ENCODE measurements at regions not wholly inside any gene's neighbourhood (a gene's known extent, or its start where the extent isn't known, plus 50 kb on each side); places are given as distances from the start of the nearest gene placed in this dataset.

DNA sequence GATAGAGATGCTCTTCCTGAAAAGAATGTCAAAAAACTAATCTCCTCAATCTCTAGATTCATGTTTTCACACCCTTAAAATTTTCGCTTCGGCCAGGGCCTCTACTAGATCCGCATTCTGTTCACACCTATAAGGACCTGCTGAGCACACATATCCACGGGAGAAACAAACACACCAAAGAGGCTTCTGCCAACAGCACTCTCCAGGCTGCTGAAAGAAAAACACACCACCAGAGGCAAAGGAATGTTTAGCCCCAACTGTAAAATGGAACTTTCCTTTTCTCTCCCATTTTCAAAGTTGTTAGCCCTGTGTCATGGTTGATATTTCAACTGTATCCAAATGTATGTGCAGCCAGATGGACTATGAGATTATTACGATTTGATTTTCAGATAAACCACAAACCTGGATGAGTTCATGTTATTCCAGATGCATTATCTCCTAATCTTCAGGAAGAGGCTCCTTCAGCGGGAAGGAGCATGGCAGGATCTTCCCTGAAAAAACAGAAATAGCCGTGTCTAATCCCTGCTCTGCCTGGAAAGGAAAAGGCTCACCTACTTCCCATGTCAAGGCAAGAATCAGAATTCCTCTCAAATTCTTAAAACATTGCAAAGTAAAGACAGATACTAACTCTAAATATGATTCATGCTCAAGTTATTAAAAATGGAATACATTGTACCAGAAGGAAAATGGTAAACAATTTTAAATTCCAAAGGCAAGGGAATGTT, 442.7 kb upstream of the NR2F2 start:
- FAIRE-seq (no peak), DNase-seq (ENCODE audit: low spot score in 2 of 2) (no peak)

DNA sequence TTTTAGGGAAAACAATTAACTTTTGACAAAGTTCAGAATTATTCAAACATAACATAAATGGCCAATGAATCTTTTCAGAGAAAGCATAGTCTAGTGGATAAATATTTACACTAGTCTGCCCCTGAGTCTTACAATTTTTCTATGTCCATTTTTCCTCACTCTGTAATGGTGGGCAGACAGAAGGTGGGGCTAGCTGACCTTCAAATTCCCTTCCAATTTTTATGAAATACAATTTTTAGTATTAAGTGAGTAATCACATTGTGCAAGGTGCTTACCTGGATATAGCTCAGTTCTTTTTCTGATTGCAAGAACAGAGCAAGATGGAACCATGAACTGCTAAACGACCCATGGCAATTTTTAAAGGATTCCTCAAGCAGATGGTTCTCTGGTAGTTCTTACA, 441.7 kb upstream of the NR2F2 start:
- no peak for FAIRE-seq
- no peak for DNase-seq (ENCODE audit: low spot score in 2 of 2)

DNA sequence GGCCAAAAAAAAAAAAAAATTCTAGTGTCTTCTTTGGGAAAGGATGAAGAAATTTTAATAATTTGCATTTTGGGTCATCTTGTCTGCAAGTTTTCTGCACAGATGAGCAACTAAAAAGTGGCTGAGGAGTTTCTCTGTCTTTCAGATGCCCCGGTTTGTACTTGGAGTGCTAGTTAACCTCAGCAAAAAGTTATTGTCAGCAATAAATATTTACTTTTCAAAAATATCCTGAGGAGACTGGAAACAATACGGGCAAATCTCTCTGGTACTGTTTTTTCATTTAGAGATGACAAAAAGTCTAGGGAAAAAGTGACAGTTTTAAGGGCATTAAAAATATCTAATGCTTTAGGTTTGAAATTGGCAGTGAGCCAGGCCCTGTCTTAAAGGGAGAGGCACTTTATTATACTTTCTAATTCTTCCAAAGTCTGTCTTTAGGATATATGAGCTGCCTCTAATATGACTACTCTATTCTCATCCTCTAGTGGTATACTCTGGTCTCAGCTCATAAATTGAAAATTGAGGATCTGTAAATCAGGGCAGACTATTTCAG, 436.0 kb upstream of the NR2F2 start:
- no peak for DNase-seq (ENCODE audit: low spot score in 2 of 2)
- FAIRE-seq: no peak

DNA sequence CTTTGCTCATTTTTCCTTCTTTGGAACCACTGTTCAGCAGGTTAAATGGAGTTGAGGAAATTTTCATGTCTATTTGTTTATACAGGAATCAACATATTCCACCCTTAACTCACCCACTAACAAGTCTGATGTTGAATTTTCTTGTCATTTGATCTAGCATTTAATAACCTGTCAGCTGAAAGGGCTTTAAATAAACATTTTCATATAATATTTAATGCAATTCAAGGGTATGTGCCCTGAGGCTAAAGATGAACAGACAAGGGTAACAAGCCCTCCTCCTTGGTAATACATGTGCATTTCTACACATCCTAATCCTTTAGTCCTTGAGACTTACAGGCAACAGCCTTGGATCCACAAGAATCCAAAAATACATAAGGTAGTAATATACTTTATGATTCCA, 435.0 kb upstream of the NR2F2 start:
- no peak for FAIRE-seq
- DNase-seq (ENCODE audit: low spot score in 2 of 2): no peak

DNA sequence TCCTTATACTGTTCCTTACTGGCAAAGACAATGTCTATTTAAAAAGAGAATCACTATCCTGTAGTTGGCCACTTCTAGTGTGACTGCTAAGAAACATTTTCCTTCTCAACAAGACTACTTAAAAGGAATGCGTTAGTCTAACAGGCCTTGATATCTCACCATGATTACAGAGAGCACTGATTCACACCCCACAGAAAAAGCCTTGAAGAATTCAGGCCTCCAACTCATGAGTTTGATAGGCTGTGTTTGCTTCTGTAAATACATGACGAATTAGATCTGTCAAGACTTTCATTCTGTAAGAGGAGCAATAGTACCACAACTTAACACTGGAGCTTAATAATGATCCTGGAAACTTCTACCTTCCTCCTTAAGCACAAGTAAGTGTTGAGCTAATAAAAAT, 432.8 kb upstream of the NR2F2 start:
- FAIRE-seq: no peak
- DNase-seq (ENCODE audit: low spot score in 2 of 2): no peak

DNA sequence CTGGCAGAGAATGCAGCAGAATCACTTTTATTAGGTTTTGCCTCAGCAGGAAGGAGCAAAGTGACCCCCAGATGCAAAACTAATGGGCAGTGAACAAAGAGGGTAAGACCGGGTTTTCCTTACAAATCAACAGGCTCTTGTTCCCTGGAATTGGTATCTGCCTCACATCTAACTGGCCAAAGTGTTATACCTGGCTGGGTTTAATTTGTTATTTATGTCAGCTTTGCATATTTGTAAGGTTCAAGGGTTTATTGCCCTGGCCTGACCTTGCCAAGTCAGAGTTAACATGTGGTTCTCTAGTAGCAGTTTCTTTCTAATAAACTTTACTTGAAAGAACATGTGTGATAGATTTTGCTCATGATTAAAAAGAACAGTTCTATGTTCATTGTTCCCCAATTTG, 431.7 kb upstream of the NR2F2 start:
- no peak for FAIRE-seq

DNA sequence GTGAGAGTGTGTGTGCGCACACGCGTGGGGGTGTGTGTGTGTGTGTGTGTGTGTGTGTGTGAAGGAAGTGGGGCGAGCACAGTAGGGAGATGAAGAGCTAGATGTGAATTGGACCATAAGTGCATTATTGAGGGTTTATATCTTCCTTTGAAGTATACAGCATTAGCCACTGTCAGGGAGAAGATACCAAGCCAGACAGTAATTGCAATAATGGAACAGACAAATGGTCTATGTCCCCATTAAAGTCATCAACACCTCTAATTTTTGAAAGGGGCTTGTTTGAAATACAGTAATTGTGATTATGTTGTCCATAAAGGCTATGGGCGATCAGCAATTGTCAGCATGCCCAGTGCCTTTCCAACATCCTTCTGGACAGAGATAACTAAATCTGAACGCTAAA, 429.2 kb upstream of the NR2F2 start:
- FAIRE-seq (no peak), DNase-seq (ENCODE audit: low spot score in 2 of 2) (no peak)

More for the DNA sequence above, 431.7 kb upstream of the NR2F2 start:
- DNase-seq (ENCODE audit: low spot score in 2 of 2): no peak

DNA sequence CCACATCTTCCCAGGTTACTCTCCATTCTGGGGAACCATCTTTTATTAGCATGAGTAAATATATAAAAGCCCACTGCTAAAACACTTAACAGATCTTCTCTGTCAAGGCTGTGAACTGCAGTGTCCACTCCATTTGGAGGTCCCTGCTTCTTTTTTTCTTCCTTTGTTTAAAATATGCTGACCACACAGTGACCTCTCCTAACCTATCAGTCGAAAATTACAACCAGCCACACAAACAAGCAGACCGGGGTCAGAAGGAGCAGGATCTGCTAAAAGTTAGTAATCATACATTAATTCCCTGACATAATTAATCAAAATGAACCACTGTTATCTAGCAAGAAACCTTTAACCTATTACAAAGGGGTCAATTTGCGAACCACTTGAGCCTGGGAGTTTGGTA, 427.9 kb upstream of the NR2F2 start:
- no peak for DNase-seq (ENCODE audit: low spot score in 2 of 2)
- no peak for FAIRE-seq

DNA sequence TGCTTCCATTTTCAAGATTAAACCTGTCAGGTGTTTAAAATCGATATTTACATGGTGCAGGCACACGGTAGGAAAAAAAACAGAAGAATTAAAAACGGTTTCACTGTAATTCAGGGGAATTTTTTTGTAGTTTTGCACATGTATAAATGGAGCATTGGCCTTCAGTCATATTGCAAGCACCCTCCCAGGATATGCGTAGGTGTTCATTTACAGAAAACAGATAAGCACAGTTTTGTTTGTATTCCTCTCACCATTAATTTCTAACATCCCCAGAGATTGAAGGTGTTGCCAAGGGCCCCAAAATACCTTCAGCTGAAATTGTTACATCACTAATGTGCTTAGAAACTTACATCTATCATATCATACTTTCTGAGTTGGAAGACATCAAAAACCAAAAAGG, 427.1 kb upstream of the NR2F2 start:
- no peak for DNase-seq (ENCODE audit: low spot score in 2 of 2)
- FAIRE-seq: no peak

DNA sequence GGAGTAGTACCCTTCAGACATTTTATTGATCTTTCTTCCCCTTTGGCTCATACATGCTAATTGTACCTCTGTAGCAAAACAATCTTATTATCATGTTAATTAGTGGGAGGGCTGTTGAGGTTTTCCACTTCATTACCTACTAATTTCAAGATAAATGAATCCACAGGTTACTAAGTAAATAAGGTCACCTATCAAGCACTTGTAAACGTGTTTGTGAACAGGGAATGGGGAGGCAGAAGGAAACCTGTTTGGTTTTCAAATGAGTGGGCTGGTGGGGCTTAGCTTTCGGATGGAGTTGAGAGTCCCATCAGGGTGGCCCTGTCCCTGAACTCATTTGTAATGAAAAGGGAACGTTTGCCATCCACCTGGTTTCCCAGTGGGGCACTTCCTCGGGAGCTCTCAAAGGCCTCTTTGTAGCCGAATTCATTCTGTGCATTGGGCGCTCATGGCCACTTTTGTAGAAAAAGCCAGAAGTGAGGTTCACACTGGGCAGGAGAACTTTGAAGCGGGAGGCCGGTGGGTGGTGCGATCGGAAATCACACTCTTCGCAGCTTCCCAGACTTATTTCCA, 419.8 kb upstream of the NR2F2 start:
- no peak for DNase-seq (ENCODE audit: low spot score in 2 of 2)
- FAIRE-seq: no peak

DNA sequence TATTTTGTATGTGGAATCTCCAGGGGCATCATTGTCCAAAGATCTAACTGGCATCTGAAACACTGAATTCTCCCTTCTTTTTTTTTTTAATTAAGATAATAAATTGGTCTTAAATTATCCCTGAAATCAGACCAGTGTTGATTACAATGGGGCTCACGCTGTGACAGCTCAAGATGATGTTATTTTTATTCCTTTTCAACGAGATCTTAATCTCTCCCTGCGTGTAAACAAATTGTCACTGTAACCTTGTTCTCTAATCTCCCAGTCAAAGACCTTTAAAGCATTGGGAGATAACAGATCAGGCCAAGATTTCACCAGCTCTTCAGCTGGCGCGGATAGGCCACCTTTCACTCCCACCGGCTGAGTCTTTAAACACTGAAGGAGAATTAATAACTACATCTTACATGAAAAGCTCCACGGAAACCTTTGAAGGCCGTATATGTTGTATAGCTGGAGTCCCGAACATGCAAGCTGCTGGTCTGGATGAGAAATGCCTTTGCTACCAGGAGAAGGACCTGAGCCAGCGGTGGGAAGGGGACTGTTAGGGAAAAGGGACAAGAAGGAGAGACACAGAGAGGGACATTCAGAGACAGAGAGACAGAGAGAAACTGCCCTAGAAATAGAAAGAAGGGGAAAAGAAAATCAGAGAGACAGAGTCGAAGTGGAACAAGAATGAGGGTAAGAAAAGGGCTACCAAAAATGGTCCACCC, 418.8 kb upstream of the NR2F2 start:
- no peak for FAIRE-seq
- DNase-seq (ENCODE audit: low spot score in 2 of 2): no peak

DNA sequence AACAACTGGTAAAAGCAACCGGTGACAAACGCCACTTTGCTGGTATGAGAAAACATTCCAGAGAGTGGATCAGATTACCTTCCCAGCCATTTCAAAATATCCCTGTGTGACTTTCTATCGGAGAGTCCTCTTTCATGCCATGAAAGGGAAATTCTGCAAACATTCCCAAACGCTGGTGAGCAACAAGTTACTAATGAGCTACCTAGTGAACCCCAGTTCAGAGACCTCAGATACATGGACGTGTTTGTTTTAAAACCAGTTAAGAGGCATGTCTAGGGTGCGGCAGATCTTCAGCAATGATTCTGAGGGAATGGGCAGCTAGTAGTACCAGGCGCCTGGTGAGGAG, 418.2 kb upstream of the NR2F2 start:
- FAIRE-seq (no peak), DNase-seq (ENCODE audit: low spot score in 2 of 2) (no peak)

DNA sequence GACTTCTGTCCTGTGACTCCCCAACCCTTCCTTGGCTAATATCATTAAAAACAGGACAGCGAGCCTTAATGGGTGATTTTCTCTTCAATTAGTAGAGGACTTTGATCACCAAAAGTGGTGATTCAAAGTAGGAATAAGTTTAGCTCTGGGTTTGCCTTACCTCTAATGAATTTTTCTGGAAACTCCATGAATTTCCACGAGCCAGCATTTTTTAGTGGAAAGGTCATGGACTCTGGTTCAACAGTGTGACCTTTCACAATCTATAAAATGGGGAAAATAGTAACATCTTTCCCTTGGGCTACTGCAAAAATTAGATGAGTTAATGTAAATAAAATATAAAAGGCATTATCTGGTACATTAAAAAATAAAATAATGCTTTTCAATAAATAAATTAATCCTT, 417.8 kb upstream of the NR2F2 start:
- no peak for DNase-seq (ENCODE audit: low spot score in 2 of 2)

DNA sequence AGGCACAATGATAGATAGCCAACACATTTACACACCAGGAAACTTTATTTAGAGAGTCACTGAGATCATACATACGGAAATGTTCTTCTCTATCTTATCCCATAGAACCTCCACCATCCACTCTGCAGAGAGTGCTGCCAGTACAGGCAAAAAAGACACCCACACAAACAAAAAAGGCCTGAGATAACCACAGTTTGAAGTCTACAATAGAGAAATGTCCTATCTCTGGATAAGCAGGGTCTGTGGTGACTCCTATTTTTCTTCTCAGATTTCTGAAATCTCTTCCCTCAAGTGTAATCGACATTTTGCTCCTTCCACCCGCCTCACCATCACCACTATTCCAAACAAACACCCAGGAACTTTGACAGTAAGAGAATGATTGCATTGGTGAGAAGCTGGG, 413.9 kb upstream of the NR2F2 start:
- FAIRE-seq: no peak

More for the DNA sequence above, 417.8 kb upstream of the NR2F2 start:
- no peak for FAIRE-seq

DNA sequence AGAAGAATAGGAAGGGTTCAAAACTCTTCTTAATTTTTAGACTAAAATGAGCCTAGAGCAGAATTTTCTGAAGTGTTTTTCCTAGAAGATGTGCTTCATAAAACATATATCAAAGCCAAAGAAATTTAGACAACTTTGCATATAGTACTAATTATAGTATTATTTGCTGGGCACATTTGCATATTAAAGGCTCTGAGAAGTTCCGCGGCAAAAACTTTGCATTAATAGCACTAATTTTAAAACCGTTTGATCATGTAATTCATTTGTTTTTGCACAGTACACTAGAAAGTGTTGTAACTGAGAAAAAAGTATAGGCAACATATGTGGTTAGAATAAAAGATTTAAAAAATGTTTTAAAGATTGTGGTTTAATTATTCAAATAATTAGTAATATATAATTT, 412.0 kb upstream of the NR2F2 start:
- FAIRE-seq: no peak
- DNase-seq (ENCODE audit: low spot score in 2 of 2): no peak

More for the DNA sequence above, 413.9 kb upstream of the NR2F2 start:
- no peak for DNase-seq (ENCODE audit: low spot score in 2 of 2)

DNA sequence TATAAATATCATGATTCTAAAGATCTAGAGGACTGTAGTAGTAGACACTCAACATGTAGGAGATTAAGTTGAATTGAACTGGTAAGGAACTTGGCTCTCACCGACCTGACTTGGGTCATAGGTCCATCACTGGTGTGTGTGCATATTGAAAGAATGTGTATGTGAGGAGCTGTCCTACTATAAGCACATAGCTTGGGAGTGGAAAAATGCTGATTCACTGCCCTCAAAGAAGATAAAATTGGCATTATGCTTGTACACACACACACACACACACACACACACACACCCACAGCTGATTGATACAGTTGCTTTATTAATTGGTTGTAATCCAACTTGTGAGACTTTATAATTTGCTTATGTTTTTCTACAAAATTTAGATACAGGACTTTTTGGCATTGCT, 411.0 kb upstream of the NR2F2 start:
- no peak for DNase-seq (ENCODE audit: low spot score in 2 of 2)
- no peak for FAIRE-seq

DNA sequence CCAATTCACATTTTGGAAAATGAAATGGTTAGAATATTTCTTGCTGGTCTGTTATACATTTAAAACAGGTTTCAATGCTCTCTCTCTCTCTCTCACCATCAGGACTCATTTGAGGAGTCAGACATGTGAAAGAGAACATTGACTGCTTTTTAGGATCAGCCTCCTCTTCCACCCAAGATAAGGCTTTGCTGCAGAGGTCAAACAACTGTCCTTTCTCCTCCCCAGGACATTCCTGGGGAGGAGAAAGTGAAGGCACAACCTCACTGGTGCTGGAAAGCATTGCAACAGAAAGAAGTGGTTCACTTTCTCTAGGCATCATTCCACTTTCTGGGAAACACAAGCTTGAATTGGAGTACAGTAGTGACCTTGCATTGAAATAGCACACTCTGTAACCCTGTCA, 409.1 kb upstream of the NR2F2 start:
- DNase-seq (ENCODE audit: low spot score in 2 of 2) (no peak), FAIRE-seq (no peak)

DNA sequence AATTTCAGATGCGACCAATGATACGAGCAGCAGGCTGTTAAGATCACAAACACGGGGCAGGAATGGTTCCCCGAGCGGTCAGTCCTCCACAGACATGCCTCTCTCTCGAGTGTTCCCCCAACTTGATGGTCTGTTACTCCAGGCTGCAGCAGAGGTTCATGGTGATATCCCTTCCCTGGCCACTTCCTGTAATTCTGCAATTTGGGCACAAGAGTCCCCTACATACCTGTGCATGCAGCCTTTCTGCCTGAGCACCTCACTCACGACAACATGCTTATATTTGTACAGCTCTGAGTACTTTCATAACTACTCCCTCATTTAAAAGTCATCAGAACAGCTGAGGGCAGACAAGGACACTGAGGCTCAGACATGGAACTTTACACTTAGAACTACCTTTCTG, 408.1 kb upstream of the NR2F2 start:
- DNase-seq (ENCODE audit: low spot score in 2 of 2) (no peak), FAIRE-seq (no peak)

DNA sequence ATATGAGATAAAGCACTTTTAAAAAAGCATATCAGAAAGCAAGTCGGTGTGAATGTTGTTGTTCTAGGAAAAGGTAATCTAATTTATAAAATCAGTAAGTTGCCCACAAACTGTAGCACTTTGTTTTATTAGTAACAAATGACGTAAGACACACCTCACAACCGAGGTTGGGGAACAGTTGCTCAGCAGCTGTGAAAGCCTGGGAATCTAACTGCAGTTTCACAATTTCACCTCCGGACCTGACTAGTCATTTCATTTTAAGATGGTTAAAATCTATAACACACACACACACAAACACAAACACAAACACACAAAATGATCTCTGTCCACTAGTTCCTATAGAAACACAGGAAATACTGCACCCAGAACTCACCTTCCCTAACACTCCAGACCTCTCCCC, 406.7 kb upstream of the NR2F2 start:
- FAIRE-seq: no peak
- no peak for DNase-seq (ENCODE audit: low spot score in 2 of 2)

DNA sequence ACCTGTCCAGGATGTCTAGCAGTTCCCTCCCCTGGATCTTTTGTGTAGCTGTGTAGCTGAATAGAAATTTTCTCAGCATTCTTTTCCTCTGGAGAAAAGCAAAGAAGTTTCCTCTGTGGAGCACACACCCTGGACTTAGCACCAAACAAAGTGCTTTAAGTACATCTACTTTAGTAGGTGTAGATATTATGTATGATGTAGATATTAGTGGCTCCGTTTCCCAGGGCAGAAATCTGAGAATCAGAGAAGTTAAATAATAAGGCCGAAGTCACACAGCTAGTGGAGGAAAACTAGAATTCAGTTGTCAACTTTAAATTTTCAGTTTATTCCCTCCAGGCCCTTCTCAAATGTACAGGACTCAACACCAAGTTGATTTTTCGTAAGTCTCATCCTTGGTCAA, 401.7 kb upstream of the NR2F2 start:
- no peak for FAIRE-seq
- no peak for DNase-seq (ENCODE audit: low spot score in 2 of 2)

DNA sequence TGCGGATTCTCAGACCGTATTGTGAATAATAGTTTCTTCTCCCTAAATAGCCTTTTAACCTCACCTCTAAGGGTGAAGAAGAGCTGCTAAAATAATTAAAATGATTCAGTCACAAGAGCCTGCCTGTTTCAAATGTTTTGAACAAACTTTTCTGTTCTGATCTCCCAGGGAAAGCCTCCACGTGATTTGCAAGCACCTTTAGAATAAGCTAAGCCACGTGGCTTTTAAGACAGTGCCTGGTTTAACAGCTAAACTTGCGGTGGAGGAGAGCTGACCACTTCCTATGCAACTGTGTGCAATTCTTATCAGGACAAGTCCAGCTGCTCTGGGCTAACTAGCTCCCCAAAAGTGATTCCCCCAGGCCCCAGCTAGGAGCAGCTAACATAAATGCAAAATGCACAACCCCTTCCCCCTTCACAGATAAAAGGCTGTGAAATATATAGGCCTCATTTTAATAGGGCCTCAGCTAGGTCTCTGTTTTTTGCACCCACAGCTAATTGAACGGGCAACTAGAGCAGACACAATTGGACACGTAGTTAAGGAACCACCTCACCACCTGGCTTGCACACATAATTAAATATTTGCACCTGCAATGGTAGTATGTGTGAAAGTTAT, 401.2 kb upstream of the NR2F2 start:
- FAIRE-seq (no peak), DNase-seq (ENCODE audit: low spot score in 2 of 2) (no peak)
